Activated naive CD4-positive, alpha-beta T cell treated with Interleukin-2 at 50 U/mL for 16 hours (primary cell): ENCODE measurements at regions not wholly inside any gene's neighbourhood (a gene's known extent, or its start where the extent isn't known, plus 50 kb on each side); places are given as distances from the start of the nearest gene placed in this dataset.
"Not testable (repeated sequence)": the region's sequence is repeated elsewhere in the genome, so short reads cannot be mapped to it uniquely, and the experiment has no call there.

Experiments
- DNase-seq: peaks from one replicate; pipeline ENCODE4 v3.0.0-alpha.2; 2020

DNA sequence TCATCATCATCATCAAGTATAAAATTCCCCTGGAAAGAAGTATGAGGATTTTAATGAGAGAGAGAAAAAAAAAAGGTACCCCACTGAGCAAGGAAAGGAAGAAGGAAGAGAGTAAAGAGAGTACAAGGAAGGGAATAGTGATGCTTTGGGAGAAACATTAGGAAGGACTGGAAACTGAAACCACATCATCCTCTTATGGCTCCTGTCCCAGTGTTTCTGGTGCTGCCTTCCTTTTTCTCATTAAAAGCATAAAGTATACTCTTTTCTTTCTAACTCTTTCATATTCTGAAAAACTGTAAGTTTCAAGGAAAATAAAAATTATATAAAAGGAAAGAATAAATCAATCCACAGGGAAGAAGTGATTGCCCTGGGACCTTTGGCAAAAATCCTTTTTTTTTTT is 616.4 kb upstream of the CBLB start:
- no peak for DNase-seq

DNA sequence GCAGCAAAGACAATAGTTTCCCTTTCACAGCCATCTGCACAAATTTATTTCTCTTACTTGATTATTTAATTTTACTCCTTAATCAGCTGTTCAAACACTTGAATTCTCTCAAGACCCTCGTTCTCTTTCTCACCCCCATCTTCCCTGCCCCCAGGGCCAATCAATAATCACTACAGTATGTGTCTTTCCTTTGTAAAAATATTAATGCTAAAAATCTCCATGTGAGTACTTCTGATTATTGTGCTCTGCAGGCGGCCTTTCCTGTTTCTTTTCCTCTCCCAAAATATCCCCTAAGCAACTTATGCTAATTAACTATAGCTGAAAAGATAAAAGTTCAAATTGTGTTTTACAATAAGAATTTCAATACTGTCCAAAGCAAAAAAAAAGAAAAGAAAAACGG is 617.0 kb upstream of the CBLB start:
- DNase-seq: no peak

DNA sequence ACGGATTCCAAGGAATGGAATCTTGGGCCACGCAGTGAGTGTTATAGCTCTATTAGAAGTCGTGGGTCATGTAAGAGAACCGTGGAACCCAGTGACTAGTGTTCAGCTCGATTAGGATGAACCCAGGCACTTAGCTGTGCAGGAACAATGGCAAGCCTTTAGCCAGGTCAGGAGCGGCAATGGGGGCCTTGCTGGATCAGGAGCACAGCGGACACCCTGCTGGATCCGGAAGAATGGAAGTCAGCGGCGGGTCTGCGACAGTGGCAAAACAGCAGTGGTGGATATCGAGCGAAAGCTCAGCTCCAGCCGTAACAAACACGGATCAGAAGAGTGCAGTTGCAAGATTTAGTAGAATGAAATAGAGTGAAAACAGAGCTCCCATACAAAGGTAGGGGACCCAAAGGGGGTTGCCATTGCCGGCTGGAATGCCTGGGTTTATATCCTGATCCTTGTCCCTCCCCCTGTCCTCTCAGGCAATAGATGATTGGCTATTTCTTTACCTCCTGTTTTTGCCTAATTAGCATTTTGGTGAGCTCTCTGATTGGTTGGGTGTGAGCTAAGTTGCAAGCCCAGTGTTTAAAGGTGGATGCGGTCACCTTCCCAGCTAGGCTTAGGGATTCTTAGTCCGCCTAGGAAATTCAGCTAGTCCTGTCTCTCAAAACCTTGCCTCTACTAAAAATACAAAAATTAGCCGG is 618.3 kb upstream of the CBLB start:
- not testable (repeated sequence) for DNase-seq

DNA sequence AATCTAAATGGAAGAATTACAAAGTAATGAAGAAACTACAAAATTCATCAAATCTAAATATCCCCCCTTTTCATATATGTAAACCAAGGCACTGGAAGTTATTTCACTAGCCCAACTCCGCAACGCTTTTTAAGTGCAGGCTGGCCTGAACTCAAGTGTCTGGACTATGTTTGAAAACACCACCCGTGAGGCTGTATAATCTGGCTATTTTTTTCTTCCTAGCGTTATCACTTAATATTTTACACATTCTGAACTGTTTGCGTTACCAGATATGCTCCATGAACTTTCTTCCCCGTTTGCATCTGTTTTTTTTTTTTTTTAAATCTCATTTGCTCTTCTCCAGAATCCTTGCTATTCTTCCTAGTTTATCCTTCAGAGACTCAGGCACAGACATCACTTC is 619.5 kb upstream of the CBLB start:
- DNase-seq: no peak

DNA sequence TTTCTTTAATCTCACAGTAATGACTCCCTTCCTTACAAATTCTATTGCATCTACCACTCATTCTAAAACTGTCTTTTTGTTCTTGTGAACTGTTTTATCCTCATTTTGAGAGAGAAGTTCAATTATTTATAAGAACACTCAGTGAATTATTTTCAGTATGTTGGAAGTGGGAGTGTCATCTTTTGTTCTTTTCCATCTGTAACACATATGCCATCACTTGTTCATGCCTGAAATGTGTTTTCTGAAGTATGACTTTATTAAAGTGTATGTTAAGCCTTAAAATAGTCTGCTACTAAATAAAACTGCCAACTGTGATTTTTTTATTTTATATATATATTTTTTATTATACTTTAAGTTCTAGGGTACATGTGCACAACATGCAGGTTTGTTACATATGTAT is 623.0 kb upstream of the CBLB start:
- no peak for DNase-seq

DNA sequence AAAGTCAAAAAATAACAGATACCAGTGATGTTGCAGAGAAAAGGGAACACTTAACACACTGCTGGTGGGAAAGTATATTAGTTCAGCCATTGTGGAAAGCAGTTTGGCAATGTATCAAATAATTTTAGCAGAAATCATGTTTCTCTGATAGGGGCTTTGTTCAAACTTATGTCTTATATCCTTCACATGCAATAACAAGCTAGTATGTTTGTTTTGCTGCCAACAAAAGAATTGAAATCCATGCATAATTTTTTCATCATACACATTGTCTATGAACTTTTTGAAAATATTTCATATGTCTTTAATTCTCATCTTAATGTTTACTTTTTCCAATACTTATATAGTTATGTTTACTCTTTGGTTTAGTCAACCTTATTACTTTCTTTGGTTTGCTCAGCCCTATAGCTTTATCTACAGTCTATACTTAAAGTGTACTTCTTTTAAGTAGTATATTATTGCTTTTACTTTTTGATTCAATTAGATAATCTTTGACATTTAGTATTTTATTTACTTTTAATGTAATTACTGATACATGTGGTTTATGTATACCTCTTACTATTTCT is 639.6 kb upstream of the CBLB start:
- no peak for DNase-seq

DNA sequence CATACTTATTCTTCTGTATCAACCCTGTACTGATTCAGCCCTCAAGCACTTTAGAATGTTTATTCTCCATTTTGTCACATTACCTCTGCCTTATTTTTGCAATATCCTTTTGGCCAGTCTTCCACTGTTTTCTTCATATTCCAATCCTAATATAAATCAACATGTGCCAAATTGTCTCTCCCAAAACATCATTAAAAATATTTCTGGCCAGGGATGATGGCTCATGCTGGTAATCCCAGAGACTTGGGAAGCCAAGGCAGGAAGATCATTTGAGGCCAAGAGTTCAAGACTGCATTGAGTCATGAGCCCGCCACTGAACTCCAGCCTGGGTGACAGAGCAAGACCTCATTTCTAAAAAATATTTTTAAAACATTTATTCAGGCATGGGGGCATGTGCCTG is 641.4 kb upstream of the CBLB start:
- DNase-seq: no peak

DNA sequence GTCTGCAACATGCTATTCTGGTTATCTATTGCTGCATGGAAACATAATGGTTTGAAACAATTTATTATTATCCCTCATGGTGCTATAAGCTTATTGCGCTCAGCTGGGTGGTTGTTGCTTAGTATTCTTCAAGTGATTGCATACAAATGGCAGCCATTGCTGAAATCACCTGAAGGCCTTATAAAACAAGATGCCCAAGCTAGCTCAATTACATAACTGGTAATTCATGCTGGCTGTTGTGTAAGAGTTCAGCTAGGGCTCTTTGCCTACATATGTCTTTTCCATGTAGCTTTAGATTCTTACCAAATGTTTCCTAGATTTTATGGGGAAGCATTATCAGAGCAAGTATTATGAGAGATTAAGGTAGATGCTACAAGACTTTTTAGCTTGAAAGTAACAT is 644.0 kb upstream of the CBLB start:
- no peak for DNase-seq

DNA sequence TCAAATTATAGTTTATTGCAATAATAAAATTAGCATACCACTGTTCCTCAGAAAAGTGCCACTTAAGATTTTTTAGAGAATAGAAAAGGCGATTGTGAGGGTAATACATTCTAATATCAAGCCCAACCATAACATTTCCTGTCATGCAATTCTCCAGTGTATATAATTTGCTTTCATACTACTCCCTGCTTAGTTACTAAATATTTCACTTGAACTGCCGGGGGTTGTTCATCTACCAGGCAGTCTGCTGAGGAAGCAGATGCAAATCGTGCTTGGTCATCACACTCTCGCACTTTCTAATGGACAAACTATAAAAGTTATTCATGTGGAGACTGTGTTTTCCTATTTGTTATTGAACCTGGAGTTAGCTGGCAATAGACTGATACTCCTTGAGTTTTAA is 645.6 kb upstream of the CBLB start:
- DNase-seq: no peak

DNA sequence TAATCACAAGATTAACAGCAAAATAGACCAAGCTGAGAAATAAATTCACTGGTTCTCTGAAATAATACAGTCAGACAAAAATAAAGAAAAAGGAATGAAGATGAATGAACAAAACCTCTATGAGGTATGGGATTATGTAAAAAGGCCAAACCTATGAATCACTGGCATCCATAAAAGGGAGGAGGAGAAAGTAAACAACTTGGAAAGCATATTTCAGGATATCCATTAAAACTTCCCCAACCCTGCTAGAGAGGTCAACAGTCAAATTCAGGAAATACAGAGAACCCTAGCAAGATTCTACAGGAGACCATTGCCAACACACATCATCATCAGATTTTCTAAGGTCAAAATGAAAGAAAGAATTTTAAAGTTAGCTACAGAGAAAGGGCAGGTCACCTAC is 649.7 kb upstream of the CBLB start:
- no peak for DNase-seq

DNA sequence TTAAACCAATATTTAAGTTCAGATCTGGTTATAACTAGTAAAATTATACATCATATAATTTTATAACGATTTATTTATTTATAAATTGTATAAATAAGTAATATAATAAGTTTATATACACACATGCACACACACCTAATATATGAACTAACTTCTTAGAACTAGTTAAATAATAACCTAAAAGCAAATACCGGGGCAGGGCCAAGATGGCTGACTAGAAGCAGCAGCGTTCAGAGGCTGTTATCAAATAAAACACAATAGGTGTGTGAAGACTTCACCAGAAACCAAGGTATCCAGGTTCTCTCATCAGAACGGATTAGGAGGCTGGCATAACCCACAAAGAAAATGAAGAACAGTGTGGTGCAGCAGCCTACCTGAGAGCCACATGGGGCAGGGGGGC is 653.6 kb upstream of the CBLB start:
- no peak for DNase-seq

DNA sequence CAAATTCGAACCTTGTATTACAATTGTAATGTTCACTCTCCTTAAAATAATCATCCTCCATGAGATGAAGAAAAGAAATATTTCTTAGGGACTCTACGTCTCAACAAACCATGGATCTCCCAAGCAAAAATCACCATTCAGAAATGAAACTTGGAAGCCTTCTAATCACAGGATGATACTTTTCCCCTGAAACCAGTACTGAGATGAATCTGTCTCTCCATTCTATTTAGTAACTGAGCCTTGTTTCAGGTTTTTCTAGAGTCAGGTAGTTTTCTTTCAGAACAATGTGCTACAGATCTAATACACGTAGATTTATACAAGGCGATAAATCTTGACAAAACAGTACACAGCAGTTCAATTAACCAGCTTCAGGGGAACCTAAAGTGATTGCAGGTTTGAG is 660.1 kb upstream of the CBLB start:
- no peak for DNase-seq

DNA sequence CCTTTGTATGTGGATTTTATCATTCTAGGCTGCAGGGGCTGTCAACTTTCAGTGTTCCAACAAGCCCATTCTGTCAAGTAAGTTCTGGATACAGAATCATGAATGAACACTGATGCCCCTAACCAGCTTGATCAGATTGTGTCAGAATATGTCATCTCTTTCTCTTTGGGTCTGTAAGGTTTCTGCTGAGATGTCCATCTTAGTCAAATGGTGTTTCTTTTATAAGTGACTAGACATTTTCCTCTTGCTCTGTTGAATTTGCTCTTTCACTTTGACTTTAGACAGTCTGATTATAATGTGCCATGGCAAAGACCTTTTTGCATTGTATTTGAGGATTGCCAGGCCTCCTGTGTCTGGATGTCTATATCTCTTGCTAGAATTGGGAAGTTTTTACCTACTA is 660.9 kb upstream of the CBLB start:
- DNase-seq: no peak

DNA sequence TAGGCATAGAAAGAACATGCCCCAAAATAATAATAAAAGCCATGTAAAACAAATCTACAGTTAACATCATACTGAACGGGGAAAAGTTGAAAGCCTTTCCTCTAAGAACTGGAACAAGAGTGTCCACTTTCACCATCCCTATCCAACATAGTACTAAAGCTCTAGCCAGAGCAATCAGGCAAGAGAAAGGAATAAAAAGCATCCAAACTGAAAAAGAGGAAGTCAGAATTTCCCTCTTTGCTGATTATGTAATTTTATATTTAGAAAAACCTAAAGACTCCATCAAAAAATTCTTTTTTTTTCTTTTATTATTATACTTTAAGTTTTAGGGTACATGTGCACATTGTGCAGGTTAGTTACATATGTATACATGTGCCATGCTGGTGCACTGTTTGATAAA is 661.6 kb upstream of the CBLB start:
- DNase-seq: no peak

DNA sequence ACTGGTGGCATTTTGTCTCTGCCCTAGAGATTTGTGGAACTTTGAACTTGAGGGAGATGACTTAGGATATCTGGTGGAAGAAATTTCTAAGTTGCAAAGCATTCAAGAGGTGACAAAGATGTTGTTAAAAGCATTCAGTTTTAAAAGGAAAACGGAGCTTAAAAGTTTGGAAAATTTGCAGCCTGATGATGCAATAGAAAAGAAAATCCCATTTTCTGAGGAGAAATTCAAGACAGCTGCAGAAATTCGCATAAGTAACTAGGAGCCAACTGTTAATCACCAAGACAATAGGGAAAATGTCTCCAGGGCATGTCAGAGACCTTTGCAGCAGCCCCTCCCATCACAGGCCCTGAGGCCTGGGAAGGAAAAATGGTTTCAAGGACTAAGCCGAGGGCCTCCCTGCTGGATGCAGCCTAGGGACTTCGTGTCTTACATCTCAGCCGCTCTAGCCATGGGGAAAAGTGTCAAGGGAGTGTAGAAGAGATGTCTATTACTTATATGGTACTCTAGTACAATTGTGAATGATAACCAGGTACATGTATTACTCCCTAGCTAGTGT is 663.0 kb upstream of the CBLB start:
- not testable (repeated sequence) for DNase-seq

DNA sequence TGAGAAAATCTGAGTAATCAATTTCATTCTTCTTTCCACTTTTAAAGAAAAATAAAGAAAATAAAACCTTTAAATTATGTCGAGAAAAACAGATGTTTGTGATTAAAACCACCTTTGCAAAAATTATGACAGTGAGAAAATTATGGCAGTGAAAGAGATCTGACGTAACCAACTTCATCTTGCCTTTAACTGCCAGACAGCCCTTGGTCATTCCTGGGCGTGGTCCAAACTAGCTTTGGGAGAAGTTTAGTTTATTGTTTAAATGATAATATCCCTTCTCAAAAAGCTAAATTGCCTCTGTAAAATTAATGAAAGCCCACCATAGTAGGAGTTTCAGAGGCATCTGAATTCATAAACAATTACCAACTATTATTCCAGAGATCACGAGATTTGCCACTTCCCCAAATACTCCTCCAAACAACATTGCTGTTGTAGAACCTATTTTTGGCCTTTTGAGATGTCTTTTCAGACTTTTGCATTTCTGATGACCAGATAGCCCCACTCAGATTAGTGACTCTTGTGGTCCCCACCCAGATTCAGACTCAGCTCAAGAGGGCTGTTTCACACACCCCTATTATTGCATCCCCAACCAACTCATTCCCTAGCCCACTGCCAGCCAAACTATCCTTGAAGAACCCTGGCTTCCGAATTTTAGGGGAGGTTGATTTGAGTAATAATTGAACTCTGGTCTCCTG is 664.4 kb upstream of the CBLB start:
- no peak for DNase-seq

DNA sequence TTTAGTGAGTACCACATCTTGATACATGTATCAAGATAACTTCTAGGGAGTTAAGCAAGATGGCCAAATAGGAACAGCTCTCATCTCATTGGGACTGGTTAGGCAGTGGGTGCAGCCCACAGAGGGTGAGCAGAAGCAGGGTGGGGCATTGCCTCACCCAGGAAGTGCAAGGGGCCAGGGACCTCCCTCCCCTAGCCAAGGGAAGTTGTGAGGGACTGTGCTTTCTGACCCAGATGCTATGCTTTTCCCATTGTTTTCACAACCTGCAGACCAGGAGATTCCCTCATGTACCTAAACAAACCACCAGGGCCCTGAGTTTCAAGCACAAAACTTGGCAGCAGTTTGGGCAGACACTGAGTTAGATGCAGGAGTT is 665.0 kb upstream of the CBLB start:
- no peak for DNase-seq

DNA sequence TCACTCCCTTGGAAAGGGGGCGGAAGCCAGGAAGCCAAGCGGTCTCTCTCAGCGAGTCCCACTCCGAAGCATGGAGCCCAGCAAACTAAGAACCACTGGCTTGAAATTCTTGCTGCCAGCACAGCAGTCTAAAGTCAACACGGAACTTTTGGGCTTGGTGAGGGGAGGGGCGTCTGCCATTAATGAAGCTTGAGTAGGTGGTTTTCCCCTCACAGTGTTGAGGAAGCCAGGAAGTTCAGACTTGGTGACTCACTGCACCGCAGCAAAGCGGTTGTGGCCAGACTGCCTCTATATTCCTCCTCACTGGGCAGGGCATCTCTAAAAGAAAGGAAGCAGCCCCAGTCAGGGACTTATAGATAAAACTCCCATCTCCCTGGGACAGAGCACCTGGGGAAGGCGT is 665.4 kb upstream of the CBLB start:
- peak; percentile 63 for DNase-seq

DNA sequence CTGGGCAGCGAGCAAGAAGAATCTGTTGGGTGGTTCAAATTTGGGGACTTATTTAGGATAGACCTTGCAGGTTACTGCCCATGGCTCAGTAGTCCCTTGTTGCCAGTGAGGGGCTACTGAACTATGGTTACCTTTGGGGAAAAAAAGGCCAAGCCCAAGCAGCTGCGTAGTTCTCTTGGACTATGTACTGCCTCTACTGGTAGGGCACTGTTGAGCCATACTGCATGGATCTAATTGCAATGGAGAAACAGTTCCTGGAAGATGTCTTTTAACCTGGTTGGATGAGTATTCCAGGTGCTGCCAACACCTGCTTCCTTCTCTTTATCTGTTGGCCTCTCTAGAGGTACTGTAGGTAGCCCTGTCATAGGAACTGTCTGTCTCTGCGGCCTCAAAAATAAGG is 671.9 kb upstream of the CBLB start:
- DNase-seq: no peak

DNA sequence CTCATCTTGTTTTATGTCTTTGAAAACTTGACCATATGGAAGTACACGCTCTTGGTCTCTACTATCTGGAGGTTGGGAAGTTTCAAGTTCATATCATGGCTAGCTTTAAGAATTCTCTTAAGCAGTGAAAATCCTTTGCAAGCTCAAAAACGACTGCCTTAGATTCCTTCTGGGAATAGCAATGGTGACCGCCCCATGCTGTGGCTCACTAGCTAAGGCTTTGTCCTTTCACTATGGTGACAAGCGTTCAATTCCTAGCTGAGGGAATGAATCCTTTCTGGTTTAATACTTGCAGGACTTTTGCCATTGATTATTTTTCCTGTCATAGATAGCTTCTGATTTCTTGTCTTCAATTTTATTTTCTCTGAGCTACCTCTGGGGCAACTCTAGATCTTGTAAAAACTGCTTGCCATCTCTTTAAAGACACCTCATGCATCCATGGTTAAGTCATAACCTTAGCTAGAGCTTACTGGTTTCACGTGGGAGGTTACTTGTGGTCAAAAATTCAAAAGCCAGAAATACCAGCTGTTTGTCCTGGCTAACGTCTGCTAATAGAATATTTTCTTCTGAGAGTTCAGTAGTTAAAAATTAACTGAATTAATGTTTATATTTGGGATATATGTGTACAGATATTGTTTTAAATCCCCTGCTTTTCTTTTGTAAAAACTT is 673.4 kb upstream of the CBLB start:
- no peak for DNase-seq

DNA sequence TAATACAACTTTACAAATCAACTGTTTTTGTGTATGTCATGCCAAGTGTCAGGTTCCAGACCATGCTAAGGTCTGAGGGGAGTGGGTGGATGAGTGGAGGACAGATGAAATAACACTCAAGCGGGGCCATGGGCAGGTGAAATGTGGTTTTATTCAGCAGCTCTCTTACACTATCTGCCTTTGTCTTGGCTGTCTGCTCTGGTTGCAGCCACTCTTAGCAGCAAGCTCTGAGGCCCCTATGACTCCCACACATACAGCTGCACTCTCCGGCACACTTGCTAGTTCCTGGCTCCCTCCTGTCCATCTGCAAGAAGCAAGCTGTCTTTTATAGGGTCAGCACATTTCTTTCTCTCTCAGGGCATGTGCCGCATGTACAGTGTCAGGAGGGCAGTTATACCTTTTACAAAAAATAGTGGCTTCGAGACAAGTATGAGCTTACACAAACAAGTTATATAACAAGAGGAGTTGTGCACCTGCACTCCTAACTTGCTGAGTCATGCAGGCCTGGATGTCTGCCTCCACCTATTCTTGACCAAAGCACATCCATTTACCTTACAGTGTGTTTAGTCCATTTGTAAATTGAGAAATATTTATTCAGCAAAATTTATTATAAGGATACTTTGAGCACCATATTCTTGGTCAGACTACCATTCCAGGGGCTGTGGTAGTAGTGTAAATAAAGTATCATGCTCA is 683.7 kb upstream of the CBLB start:
- DNase-seq: no peak

DNA sequence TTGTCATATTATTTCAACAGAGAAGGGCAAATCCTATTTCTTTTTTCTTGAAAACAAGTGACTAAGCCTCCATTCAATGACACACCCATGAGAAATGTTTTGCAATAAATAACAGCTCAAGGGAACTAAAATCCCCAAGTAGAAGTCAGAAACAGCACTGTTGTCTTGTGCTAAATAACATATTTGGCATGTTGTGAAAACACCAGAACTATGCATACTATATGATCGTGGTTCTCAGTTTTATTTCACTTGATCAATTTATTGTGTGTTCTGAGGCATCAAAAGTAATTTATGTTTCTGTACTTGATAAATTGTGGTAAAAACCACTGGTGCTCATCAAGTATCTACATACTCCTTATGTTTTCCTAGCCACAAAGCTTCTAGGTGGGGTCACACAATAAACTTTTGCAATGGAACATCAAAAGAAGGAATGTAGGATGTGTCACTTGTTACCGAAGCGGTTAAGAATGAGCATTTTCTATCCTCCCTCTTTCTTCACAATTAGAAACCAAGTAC is 691.7 kb upstream of the CBLB start:
- DNase-seq: no peak

DNA sequence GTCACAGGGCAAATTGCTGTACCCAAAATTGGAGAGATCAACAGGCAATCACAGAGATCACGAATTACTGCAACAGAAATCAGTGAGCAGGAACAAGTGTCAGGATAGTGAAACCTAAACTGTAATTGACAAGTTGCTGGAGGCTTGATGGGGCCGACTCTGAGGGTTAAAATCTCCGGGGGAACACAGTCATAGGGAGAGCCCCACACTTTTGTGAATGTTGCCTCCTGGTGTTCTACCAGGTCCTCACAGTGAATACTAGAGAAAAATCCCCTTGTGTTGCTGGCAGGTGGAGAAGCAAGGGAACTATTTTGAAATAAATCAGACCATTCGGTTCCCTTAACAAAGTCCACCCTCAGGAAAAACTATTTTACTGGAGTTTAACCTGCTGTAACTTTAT is 697.5 kb upstream of the CBLB start:
- DNase-seq: no peak
